NCI-H2107 (cell line): ENCODE measurements at regions not wholly inside any gene's neighbourhood (a gene's known extent, or its start where the extent isn't known, plus 50 kb on each side); places are given as distances from the start of the nearest gene placed in this dataset.
"Not testable (repeated sequence)": the region's sequence is repeated elsewhere in the genome, so short reads cannot be mapped to it uniquely, and the experiment has no call there.

Experiments
- DNase-seq: peaks from one replicate; lab custom pipeline; 2025; lab: John Stamatoyannopoulos, UW

DNA sequence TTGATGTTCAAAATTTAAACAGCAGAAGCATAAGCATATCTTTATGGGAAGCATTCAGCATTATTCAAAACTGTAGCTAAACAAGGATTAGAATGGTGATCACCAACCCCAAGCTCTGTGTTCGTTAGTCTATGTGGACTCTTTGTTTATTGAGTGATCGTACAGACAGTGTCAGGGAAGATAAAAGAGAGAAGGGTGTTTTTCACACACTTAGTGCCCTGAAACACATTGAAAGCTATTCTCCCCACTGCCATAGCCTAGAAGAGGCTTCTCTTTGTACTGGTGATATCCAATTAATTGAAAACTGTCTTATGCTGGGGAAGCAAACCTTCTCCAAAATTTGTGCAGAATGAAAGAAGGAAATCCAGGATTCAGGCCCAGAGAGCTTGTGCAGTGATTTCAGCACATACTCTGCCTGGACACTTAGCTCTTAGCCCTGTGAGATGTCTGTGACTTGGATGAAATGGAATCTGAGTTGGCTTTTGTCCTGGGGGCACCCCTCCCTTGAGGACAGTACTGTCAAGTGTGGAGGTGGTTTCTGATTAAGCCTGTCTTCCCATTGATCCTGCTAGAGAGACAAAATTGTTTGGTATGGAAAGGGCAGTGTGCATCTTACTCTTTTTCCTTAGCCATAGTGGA lies 125.7 kb upstream of the MTHFD1L start:
- DNase-seq = no peak

DNA sequence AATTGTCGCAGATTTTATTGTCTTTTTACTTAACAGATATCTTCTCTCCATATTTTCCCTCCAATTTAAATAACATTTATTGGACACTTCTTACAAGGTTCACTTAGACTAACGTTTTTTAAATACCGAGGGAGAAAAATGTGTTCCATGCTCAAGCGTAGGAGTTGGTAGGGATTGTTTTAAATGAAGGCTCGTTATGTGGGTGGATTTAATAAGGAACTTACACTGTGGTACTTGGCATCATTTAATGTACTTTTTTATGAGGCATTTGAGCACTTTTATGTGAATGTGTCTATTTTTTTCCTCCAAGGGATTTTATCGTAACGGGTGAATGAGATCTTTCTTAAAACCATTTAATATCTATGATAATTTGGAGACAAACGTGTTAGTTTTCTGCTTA lies 125.0 kb upstream of the MTHFD1L start:
- DNase-seq = no peak

DNA sequence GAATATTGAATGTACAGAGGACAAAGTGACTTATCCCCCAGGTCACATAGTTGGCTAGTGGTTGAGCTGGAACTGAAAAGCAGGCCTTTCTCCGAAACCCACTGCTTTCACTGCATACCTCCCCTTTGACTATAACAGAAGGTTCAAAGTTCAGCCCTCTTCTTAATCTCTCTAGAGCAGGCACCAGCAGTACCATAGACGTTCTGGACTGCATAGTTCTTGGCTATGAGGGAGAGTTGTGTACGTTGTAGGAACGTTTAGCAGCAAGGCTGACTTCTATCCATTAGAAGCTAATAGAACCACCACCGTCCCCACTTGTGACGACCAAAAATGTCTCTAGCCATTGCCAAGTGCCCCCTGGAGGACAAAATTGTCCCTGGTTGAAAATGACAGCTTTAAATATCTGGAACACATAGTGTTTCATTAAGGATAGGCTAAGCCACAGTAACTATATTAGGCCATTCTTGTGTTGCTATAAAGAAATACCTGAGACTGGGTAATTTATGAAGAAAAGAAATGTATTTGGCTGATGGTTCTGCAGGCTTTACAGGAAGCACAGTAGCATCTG lies 123.8 kb upstream of the MTHFD1L start:
- no peak for DNase-seq

DNA sequence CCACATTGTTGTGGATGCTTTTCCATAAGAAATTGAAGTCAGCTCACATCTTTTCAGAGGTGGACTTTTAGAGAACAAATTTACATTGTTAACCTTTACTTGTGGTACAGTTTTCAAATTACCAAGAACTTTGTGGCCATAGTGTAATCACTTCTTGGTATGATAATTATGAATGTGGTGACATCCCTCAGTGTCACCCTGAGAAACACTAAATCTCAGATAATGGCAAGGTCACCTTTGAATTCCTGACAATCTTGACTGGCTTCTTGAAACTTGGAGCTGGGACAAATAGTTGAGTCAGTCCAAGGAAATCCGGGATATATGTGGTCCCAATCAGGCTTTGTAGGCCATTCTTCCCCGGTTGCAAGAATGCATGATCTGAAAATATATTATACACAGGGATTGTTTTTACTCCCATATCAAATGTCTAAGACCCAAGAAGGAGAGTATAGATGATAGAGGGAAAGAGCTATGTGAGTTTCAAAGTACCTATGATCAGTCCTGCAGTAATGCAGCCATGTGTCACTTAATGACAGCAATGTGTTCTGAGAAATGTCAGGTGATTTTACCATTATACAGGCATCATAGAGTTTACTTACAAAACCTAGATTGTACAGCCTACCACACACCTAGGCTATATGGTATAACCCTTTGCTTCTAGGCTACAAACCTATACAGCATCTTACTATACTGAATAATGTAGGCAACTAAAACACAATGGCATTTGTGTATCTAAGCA lies 120.8 kb upstream of the MTHFD1L start:
- DNase-seq = no peak

DNA sequence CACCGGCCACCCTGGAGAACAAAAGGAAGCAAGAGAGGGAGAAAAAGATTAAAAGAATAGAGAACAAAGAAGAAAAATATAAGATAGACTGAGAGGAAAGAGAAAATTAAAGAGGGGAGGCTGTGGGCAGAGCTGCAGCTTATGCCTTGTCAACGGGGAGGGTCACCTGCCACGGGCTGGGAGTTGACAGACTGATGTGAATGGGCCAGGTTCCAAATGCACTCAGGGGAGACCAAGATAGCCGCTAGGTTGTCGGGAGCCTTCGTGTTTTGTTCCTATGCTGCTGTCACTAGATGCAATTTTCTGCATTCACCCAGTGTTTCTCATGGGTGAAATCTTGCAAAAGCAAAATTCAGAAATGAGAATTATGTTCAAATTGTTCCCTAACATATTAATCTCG lies 119.6 kb upstream of the MTHFD1L start:
- DNase-seq = no peak

DNA sequence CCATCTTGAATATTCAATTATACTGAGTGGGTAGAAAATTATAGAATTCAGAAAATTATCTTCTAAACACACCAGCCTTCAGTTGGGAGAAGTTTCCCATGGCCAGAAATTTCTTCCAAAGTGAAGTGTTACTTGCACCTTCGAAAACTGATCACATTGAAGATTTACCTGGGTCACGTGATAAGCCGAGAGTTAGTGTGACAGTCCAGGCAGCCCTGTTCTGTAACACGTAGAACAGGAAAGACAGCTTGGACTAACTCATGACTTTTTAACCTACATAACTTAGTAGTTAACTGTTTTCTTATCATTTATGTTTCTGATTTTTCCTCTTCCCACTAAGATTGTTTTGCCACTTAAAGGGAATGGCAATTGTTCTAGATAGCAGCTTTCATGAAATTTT lies 118.3 kb upstream of the MTHFD1L start:
- no peak for DNase-seq

DNA sequence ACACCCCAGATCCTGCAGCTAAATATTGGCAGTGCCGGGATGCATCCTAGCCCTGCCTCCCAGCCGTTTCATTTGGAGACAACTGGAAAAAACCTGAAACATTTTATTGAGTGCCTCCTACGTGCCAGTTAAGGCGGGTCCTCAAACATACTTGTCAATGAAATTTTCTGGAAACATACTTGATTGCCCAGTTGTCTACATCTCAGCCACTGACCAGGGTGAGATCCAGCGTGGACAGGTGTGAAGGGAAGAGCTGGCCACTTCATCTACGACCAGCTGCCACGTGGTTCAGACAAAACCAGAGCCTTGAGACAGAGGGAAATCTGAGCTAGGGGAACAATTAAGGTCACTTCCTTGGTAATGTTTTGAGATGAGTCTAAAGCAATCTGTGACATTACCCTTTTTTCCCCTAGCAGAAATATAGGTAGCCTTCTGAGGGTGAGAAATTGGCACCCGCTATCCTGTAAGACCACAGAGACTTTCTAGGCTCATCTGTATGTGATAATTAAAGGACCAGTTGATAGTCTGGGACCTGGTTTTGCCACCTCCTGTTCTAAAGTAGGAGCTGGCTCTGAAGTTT lies 116.3 kb upstream of the MTHFD1L start:
- DNase-seq = no peak

DNA sequence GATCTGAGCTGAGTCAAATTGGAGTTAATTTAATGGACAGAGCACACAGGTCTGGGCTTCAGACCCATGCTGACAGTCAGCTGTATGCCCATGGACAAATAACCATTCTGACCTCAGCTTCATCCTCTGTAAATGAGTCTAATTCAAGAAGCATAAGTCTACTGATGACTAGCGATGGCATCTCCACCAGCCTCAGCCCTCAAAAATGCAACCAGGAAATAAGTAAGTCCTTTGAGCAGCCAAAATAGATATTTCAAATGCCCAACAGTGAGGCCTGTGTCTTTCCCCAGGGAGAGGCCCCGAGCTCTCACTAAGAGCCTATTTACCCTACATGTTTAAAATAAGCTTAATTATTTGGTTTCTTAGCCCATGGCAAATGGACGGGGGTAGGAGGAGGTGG lies 114.2 kb upstream of the MTHFD1L start:
- DNase-seq = no peak

DNA sequence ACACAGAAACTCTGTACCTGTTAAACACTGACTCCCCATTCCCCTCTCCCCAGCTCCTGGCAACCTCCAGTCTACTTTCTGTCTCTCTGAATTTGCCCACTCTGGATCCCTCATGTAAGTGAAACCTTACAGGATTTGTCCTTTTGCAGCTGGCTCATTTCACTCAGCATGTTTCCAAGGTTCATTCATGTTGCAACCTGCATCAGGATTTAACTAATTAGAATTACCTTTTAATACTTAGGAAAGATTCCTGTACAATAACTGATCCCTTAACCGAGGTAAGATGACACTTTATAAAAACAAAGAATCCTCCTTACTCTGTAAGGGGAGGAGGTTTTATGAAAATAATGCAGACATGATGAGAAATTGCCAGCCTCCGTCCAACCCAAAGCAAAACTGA lies 113.1 kb upstream of the MTHFD1L start:
- DNase-seq = no peak

DNA sequence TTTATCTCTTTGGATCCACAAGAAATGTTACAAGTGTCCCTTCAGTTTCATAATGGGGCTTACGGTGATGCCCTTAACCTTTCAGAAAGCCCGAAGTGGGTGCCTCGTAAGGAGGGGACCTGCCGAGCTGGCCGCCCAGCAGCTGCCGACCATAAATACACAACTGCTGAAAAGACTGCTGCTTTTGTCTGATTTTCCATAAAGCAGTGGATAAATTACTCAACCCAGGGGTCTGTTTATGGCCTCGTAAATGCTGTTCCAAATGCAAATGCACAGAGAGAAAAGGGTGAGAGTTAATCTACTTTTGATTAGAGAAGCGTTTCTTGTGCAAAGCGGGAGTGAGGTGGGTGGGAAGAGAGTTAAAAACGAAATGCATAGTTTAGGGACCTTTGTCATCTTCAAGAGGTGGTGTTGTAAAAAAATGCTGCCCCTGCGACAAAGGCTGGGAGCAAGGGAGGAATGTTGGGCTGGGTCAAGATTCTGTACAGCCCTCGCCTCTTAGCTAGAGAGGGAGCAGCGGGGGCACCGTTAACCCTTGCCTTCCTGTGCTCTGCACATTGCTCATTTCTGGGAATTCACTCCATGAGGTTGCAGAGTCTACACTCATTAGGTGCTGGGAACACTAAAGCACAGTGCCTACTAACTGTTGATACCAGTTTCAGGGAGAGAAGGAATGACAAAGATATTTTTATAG lies 112.0 kb upstream of the MTHFD1L start:
- no peak for DNase-seq

DNA sequence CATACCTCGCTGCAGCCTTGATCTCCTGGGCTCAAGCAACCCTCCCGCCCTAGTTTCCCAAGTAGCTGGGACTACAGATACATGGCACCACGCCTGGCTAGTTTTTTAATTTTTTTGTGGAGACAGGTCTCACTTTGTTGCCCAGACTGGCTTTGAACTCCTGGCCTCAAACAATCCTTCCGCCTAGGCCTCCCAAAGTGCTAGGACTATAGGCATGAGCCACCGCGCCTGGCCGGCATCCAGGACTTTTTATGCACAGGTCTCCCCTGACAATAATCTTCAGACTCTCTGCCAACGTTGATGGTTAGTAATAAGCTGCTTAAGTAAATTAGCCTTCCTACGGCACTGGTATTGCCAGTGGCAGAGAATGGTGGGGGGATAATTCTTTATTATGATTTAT lies 110.5 kb upstream of the MTHFD1L start:
- no peak for DNase-seq

DNA sequence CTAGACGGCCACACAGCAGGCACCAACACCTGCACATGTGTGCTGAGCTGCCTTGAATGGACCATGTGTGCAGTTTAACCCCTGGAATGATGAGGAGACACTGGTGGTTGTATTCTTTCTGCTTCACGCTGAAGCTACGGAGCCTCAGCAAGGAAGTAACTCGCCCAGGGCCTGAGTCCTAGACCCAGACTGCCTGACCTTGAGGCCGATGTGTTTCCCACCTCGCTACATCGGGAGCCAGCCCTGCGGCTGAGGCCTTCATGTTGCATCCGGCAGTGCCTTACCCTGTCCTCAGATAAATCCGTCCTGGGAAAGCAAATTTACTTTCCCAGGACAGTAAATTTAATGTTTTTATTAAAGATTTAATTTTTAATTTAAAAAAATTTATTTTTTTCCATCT lies 110.0 kb upstream of the MTHFD1L start:
- DNase-seq = no peak

DNA sequence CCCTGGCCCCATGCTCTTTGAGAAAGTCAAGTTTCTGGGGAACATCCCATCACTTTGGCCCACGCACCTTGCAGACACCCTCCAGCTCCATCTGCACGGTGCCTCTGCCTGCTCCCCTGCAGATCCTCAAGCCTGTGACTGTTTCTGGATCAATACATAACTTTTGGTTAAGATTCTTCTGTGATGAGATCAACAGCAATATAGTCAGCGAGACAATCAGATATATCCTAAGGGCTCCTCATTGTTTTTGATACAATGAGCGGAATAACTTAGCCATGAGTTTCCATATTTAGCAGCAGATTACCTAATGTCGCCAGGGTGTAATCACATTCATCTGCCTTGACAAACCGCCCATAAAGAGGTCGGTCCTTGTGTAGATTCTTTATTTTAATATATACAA lies 109.3 kb upstream of the MTHFD1L start:
- DNase-seq = no peak

DNA sequence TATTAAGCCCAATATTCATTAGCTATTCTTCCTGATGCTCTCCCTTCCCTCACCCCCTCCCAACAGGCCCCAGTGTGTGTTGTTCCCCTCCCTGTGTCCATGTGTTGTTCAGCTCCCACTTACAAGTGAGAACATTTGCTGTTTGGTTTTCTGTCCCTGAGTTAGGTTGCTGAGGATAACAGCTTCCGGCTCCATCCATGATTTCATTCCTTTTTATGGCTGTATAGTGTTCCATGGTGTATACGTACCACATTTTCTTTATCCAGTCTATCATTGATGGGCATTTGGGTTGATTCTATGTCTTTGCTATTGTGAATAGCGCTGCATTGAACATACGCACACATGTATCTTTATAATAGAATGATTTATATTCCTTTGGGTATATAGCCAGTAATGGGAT lies 107.7 kb upstream of the MTHFD1L start:
- DNase-seq = not testable (repeated sequence)

DNA sequence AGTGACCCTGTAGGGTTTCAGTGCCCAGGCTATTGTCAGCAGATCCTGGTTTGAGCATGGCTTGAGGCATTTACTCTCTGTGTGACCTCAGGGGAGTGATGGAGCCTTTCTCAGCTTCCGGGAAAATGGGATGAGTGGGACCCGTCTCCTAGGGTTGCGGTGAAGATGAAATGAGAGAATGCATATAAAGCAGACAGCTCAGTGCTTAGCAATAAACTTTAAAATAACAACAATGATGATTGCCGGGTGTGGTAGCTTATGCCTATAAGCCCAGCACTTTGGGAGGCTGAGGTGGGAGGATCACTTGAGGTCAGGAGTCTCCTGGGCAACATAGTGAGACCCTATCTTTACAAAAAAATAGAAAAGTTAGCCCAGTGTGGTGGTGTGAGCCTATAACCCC lies 106.0 kb upstream of the MTHFD1L start:
- DNase-seq = no peak

DNA sequence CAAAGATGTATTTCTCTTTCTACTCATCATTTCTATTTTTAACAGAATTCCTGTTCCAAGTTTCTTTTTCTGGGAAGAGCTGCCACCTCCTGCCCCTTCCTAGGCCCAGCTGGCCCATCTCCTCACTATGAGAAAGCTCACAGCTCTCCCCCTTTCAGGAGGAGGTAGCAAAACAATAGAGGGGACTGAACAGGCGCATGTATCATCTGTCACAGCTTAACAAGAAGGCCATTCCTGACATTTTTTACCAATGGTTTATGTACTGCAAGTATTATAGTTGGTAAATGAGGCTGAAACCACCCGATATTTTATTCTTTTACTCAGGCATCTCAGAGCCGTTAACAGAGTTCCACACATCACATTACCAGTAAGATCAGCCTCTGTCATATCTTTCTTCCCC lies 103.7 kb upstream of the MTHFD1L start:
- DNase-seq = no peak

DNA sequence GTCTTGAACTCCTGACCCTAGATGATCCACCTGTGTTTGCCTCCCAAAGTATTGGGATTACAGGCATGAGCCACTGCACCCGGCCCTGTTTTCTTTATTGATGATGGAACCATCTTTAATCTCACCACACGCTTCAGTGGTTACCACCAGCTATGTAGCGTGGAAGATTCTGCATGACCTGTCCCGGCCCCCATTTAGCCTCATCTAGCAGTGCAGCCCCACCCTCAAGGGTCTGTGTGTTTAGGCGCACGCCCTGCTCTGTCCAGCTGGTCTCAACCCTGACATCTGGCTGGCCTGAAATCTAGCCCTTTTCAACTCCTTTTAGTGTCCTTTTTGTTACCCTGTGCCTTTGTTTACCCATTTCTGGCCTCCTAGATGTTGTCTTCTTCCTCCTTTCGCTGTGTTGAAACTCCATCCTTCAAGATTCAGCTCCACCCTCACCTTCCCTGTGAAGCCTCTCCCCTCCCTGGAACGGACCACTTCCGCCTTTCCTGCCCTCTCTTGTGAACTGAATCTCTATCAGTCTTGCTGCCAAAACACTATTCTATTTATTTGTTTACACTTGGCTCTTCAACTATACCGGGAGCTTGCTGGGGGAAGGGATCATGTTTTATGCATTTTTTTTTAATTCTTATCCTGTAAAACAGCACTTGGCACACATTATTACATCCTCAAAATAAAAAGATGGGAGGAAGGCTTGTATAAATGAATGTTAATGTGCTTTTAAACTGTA lies 101.0 kb upstream of the MTHFD1L start:
- no peak for DNase-seq

DNA sequence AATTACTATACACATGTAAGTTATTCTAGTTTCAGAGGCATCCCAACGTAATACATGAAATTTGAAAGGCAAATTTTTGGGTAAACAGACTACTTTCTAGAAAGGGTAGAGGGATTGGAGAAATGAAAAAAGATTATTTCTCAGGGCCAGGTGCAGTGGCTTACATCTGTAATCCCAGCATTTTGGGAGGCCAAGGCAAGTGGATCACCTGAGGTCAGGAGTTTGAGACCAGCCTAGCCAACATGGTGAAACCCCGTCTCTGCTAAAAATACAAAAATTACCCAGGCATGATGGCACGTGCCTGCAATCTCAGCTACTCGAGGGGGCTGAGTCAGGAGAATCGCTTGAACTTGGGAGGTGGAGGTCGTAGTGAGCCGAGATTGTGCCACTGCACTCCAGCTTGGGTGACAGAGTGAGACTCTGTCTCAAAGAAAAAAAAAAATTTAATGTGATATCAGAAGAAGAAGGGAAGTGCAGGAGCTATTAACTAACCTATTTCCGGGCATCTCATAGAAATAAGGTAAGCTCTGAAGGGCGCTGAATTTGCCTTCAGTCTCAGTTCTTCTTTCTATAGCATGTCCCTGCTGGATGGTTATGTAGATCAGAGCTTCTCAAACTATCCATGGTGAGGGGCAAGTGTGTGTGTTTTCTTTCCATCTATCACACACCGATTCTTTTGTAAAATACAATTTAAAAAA lies 100.3 kb upstream of the MTHFD1L start:
- DNase-seq = no peak

DNA sequence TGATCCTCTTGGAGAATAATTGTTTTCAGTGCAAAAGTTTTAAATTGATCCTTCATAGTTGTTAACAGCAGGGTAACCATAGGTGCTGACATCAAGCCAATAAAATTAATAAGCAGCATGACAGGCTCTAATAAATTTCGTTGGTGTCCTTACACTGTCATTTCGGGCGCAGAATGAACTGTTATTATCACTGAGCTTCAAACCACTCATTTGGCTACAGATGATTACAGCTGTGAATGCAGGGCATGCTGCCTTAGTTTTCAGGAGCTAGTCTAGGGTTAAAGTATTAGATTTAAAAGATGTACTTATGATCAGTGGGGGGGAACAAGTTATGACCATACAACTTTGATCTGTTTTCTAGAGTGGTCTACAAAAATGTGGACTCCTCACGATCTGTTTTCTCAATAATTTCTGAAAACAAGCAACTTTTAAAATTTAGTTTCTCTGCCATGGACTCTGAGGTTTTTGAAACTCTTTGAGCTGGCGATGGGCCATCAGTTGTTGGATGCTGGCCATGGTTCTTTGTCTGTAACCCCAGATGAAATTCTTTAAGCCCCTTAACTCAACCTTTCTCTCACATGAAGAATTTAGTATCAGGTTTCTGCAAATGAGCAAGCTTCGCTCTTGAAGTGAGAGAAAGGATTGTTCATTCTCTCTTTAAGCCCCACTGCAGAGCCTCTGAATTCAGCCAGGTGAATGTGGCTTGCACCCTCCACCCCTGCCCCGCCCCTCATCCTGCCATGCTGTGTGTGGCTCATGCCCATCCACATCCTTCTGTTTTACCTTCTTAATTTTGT lies 99.1 kb upstream of the MTHFD1L start:
- DNase-seq = peak; percentile 30

DNA sequence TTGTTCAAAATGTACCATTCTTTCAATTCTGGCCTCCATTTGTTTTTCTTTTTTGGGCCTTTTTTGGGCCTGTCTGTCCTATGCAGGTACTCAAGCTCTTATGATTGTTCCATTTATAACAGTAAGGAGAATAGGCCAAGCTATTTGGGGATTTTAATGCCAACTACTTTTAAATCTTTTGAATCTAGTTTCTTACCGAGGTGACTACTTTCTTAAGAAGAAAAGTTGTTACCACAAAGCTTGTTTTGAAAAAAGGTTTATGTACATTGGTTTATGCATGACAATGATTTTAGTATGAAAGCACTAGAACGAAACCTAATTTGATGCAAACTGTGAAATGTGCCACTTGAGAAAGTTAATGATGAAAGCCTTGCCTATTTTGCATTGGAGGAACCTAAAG lies 98.3 kb upstream of the MTHFD1L start:
- no peak for DNase-seq
